ENCODE measurements at regions not wholly inside any gene's neighbourhood (a gene's known extent, or its start where the extent isn't known, plus 50 kb on each side); places are given as distances from the start of the nearest gene placed in this dataset.
A peak's percentile ranks its signal among the peaks of the same experiment; 100 is the strongest.
"Not testable (repeated sequence)": the region's sequence is repeated elsewhere in the genome, so short reads cannot be mapped to it uniquely, and the experiment has no call there.

- 84 to 87% methylated on average over 19 of the region's 19 CpGs for WGBS, 2 experiments
- H3K27ac ChIP-seq (ENCODE audit: insufficient read depth, low read depth, low read length, poor library complexity, severe bottlenecking); H3K4me1 ChIP-seq (ENCODE audit: control insufficient read depth, insufficient read depth, low read length); H3K9me3 ChIP-seq (ENCODE audit: control insufficient read depth, low read length); H3K27me3 ChIP-seq (ENCODE audit: control insufficient read depth, insufficient read depth, low read length, poor library complexity, severe bottlenecking); H3K4me3 ChIP-seq (ENCODE audit: insufficient read depth, low read depth, low read length); H3K36me3 ChIP-seq (ENCODE audit: control insufficient read depth, insufficient read depth, low read length): not testable (repeated sequence)
Measured at GRCh38 chr2:91422102-91422501, 2730.6 kb downstream of the RPIA start.

- H3K9me3 ChIP-seq (ENCODE audit: control insufficient read depth, low read length); H3K4me3 ChIP-seq (ENCODE audit: insufficient read depth, low read depth, low read length); H3K27ac ChIP-seq (ENCODE audit: insufficient read depth, low read depth, low read length, poor library complexity, severe bottlenecking); H3K4me1 ChIP-seq (ENCODE audit: control insufficient read depth, insufficient read depth, low read length); H3K36me3 ChIP-seq (ENCODE audit: control insufficient read depth, insufficient read depth, low read length); H3K27me3 ChIP-seq (ENCODE audit: control insufficient read depth, insufficient read depth, low read length, poor library complexity, severe bottlenecking): not testable (repeated sequence)
- WGBS, 2 experiments, result 59 to 64% methylated on average over 1 of the region's 1 CpG
Measured at GRCh38 chr2:91427148-91427547, 2735.7 kb downstream of the RPIA start.

GRCh38 chr2:91441932-91442245, 2750.4 kb downstream of the RPIA start:
- not testable (repeated sequence) for H3K9me3 ChIP-seq (ENCODE audit: control insufficient read depth, low read length); H3K4me1 ChIP-seq (ENCODE audit: control insufficient read depth, insufficient read depth, low read length); H3K36me3 ChIP-seq (ENCODE audit: control insufficient read depth, insufficient read depth, low read length); H3K27ac ChIP-seq (ENCODE audit: insufficient read depth, low read depth, low read length, poor library complexity, severe bottlenecking)
- peak overlapping the region; percentile 29 for H3K4me3 ChIP-seq (ENCODE audit: insufficient read depth, low read depth, low read length)
- peaks cover 24% of the 10 kb centered on the region for H3K27me3 ChIP-seq (ENCODE audit: control insufficient read depth, insufficient read depth, low read length, poor library complexity, severe bottlenecking)
- WGBS, 2 experiments, result 25 to 45% methylated on average over 29 of the region's 29 CpGs

- Histone ChIP-seq H3K27ac (ENCODE audit: insufficient read depth, low read depth, low read length, poor library complexity, severe bottlenecking) (no peak overlapping the region), H3K4me1 (ENCODE audit: control insufficient read depth, insufficient read depth, low read length) (no peaks in the 10 kb centered on the region), H3K27me3 (ENCODE audit: control insufficient read depth, insufficient read depth, low read length, poor library complexity, severe bottlenecking) (peaks cover 21% of the 10 kb centered on the region), H3K36me3 (ENCODE audit: control insufficient read depth, insufficient read depth, low read length) (no peaks in the 10 kb centered on the region), H3K9me3 (ENCODE audit: control insufficient read depth, low read length) (no peaks in the 10 kb centered on the region), H3K4me3 (ENCODE audit: insufficient read depth, low read depth, low read length) (peak overlapping the region; percentile 29)
- 30 to 32% methylated on average over 82 of the region's 82 CpGs for WGBS, 2 experiments
Measured at GRCh38 chr2:91442246-91442905, 2750.9 kb downstream of the RPIA start.

- peaks cover 21% of the 10 kb centered on the region for H3K27me3 ChIP-seq (ENCODE audit: control insufficient read depth, insufficient read depth, low read length, poor library complexity, severe bottlenecking)
- 45 to 48% methylated on average over 42 to 45 of the region's 69 CpGs for WGBS, 2 experiments
- not testable (repeated sequence) for H3K36me3 ChIP-seq (ENCODE audit: control insufficient read depth, insufficient read depth, low read length); H3K27ac ChIP-seq (ENCODE audit: insufficient read depth, low read depth, low read length, poor library complexity, severe bottlenecking); H3K9me3 ChIP-seq (ENCODE audit: control insufficient read depth, low read length); H3K4me1 ChIP-seq (ENCODE audit: control insufficient read depth, insufficient read depth, low read length)
- H3K4me3 ChIP-seq (ENCODE audit: insufficient read depth, low read depth, low read length), result peak overlapping the region; percentile 29
Measured at GRCh38 chr2:91442906-91443729, 2751.6 kb downstream of the RPIA start.

GRCh38 chr2:91443730-91444115, 2752.2 kb downstream of the RPIA start:
- not testable (repeated sequence) for H3K27ac ChIP-seq (ENCODE audit: insufficient read depth, low read depth, low read length, poor library complexity, severe bottlenecking); H3K4me3 ChIP-seq (ENCODE audit: insufficient read depth, low read depth, low read length); H3K4me1 ChIP-seq (ENCODE audit: control insufficient read depth, insufficient read depth, low read length); H3K9me3 ChIP-seq (ENCODE audit: control insufficient read depth, low read length); H3K36me3 ChIP-seq (ENCODE audit: control insufficient read depth, insufficient read depth, low read length)
- WGBS, 2 experiments, result 80 to 88% methylated on average over 7 to 8 of the region's 11 CpGs
- H3K27me3 ChIP-seq (ENCODE audit: control insufficient read depth, insufficient read depth, low read length, poor library complexity, severe bottlenecking), result peaks cover 21% of the 10 kb centered on the region

GRCh38 chr2:91445705-91446104, 2754.2 kb downstream of the RPIA start:
- peaks cover 21% of the 10 kb centered on the region for H3K27me3 ChIP-seq (ENCODE audit: control insufficient read depth, insufficient read depth, low read length, poor library complexity, severe bottlenecking)
- H3K27ac ChIP-seq (ENCODE audit: insufficient read depth, low read depth, low read length, poor library complexity, severe bottlenecking); H3K4me1 ChIP-seq (ENCODE audit: control insufficient read depth, insufficient read depth, low read length); H3K9me3 ChIP-seq (ENCODE audit: control insufficient read depth, low read length); H3K4me3 ChIP-seq (ENCODE audit: insufficient read depth, low read depth, low read length); H3K36me3 ChIP-seq (ENCODE audit: control insufficient read depth, insufficient read depth, low read length): not testable (repeated sequence)
- WGBS, 2 experiments, result 66 to 69% methylated on average over 2 of the region's 5 CpGs

- H3K4me3 ChIP-seq (ENCODE audit: insufficient read depth, low read depth, low read length); H3K9me3 ChIP-seq (ENCODE audit: control insufficient read depth, low read length); H3K36me3 ChIP-seq (ENCODE audit: control insufficient read depth, insufficient read depth, low read length): not testable (repeated sequence)
Measured at GRCh38 chr2:91446489-91446888, 2755.0 kb downstream of the RPIA start.

GRCh38 chr2:91446915-91447314, 2755.4 kb downstream of the RPIA start:
- H3K9me3 ChIP-seq (ENCODE audit: control insufficient read depth, low read length); H3K4me1 ChIP-seq (ENCODE audit: control insufficient read depth, insufficient read depth, low read length); H3K36me3 ChIP-seq (ENCODE audit: control insufficient read depth, insufficient read depth, low read length); H3K27ac ChIP-seq (ENCODE audit: insufficient read depth, low read depth, low read length, poor library complexity, severe bottlenecking); H3K4me3 ChIP-seq (ENCODE audit: insufficient read depth, low read depth, low read length): not testable (repeated sequence)
- 90 to 93% methylated on average over 6 of the region's 7 CpGs for WGBS, 2 experiments
- H3K27me3 ChIP-seq (ENCODE audit: control insufficient read depth, insufficient read depth, low read length, poor library complexity, severe bottlenecking), result peaks cover 18% of the 10 kb centered on the region

More at GRCh38 chr2:91446489-91446888, 2755.0 kb downstream of the RPIA start:
- H3K27me3 ChIP-seq (ENCODE audit: control insufficient read depth, insufficient read depth, low read length, poor library complexity, severe bottlenecking), result peaks cover 21% of the 10 kb centered on the region
- not testable (repeated sequence) for H3K4me1 ChIP-seq (ENCODE audit: control insufficient read depth, insufficient read depth, low read length); H3K27ac ChIP-seq (ENCODE audit: insufficient read depth, low read depth, low read length, poor library complexity, severe bottlenecking)

- H3K36me3 ChIP-seq (ENCODE audit: control insufficient read depth, insufficient read depth, low read length); H3K4me3 ChIP-seq (ENCODE audit: insufficient read depth, low read depth, low read length); H3K27ac ChIP-seq (ENCODE audit: insufficient read depth, low read depth, low read length, poor library complexity, severe bottlenecking); H3K4me1 ChIP-seq (ENCODE audit: control insufficient read depth, insufficient read depth, low read length); H3K9me3 ChIP-seq (ENCODE audit: control insufficient read depth, low read length): not testable (repeated sequence)
- peaks cover 12% of the 10 kb centered on the region for H3K27me3 ChIP-seq (ENCODE audit: control insufficient read depth, insufficient read depth, low read length, poor library complexity, severe bottlenecking)
- WGBS, 2 experiments, result 82 to 93% methylated on average over 3 to 5 of the region's 8 CpGs
Measured at GRCh38 chr2:91447508-91447907, 2756.0 kb downstream of the RPIA start.

Data from ectodermal cell (in vitro differentiated cells).